ENCODE measurements at regions not wholly inside any gene's neighbourhood (a gene's known extent, or its start where the extent isn't known, plus 50 kb on each side); places are given as distances from the start of the nearest gene placed in this dataset.
"Not testable (repeated sequence)": the region's sequence is repeated elsewhere in the genome, so short reads cannot be mapped to it uniquely, and the experiment has no call there.

GRCh38 chr11:36736103-36736502 is 138.1 kb upstream of the RAG2 start:
- H3K27me3 ChIP-seq (ENCODE audit: insufficient read depth, low read depth, severe bottlenecking): no peaks in the 10 kb centered on the region
- no peaks in the 10 kb centered on the region for H3K9me3 ChIP-seq (ENCODE audit: severe bottlenecking)
- H3K27ac ChIP-seq: no peak overlapping the region
- no peak overlapping the region for H3K4me3 ChIP-seq (ENCODE audit: low read depth, low read length)
- TF ChIP-seq, protein P1, sequence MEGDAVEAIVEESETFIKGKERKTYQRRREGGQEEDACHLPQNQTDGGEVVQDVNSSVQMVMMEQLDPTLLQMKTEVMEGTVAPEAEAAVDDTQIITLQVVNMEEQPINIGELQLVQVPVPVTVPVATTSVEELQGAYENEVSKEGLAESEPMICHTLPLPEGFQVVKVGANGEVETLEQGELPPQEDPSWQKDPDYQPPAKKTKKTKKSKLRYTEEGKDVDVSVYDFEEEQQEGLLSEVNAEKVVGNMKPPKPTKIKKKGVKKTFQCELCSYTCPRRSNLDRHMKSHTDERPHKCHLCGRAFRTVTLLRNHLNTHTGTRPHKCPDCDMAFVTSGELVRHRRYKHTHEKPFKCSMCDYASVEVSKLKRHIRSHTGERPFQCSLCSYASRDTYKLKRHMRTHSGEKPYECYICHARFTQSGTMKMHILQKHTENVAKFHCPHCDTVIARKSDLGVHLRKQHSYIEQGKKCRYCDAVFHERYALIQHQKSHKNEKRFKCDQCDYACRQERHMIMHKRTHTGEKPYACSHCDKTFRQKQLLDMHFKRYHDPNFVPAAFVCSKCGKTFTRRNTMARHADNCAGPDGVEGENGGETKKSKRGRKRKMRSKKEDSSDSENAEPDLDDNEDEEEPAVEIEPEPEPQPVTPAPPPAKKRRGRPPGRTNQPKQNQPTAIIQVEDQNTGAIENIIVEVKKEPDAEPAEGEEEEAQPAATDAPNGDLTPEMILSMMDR (IDR thresholded peaks at IDR 0.05; ENCODE audit: low read depth, low read length): no peak
- no peak for DNase-seq
- H3K36me3 ChIP-seq: no peaks in the 10 kb centered on the region

DNA sequence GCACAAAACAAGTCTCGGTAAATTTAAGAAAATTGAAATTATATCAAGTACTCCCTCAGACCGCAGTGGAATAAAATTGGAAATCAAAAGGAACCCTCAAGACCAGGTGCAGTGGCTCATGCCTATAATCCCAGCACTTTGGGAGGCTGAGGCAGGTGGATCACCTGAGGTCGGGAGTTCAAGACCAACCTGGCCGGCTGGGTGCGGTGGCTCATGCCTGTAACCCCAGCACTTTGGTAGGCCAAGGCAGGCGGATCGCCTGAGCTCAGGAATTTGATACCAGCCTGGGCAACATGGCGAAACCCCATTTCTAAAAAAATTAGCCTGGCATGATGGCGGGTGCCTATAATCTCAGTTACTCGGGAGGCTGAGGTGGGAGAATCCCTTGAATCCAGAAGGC is 135.7 kb upstream of the RAG2 start:
- not testable (repeated sequence) for H3K4me3 ChIP-seq (ENCODE audit: low read depth, low read length); H3K27me3 ChIP-seq (ENCODE audit: insufficient read depth, low read depth, severe bottlenecking); H3K27ac ChIP-seq; H3K36me3 ChIP-seq; DNase-seq; H3K9me3 ChIP-seq (ENCODE audit: severe bottlenecking)

- TF ChIP-seq, protein P1 (IDR thresholded peaks at IDR 0.05; ENCODE audit: low read depth, low read length): no peak
- DNase-seq: no peak
- Histone ChIP-seq H3K27me3 (ENCODE audit: insufficient read depth, low read depth, severe bottlenecking) (no peaks in the 10 kb centered on the region), H3K4me3 (ENCODE audit: low read depth, low read length) (no peak overlapping the region), H3K36me3 (no peaks in the 10 kb centered on the region), H3K9me3 (ENCODE audit: severe bottlenecking) (no peaks in the 10 kb centered on the region), H3K27ac (no peak overlapping the region)
Observed at GRCh38 chr11:36730761-36731160, 132.7 kb upstream of the RAG2 start.

GRCh38 chr11:36729825-36730224 is 131.8 kb upstream of the RAG2 start:
- no peak for DNase-seq
- H3K27ac ChIP-seq: no peak overlapping the region
- TF ChIP-seq, protein P1 (IDR thresholded peaks at IDR 0.05; ENCODE audit: low read depth, low read length): no peak
- no peaks in the 10 kb centered on the region for H3K36me3 ChIP-seq
- no peaks in the 10 kb centered on the region for H3K9me3 ChIP-seq (ENCODE audit: severe bottlenecking)
- H3K4me3 ChIP-seq (ENCODE audit: low read depth, low read length): no peak overlapping the region
- no peaks in the 10 kb centered on the region for H3K27me3 ChIP-seq (ENCODE audit: insufficient read depth, low read depth, severe bottlenecking)

- DNase-seq: no peak
- H3K36me3 ChIP-seq: no peaks in the 10 kb centered on the region
- H3K9me3 ChIP-seq (ENCODE audit: severe bottlenecking): no peaks in the 10 kb centered on the region
- no peak overlapping the region for H3K4me3 ChIP-seq (ENCODE audit: low read depth, low read length)
- H3K27me3 ChIP-seq (ENCODE audit: insufficient read depth, low read depth, severe bottlenecking): no peaks in the 10 kb centered on the region
- TF ChIP-seq, protein P1 (IDR thresholded peaks at IDR 0.05; ENCODE audit: low read depth, low read length): no peak
- H3K27ac ChIP-seq: no peak overlapping the region
Observed at GRCh38 chr11:36726420-36726819, 128.4 kb upstream of the RAG2 start.

DNA sequence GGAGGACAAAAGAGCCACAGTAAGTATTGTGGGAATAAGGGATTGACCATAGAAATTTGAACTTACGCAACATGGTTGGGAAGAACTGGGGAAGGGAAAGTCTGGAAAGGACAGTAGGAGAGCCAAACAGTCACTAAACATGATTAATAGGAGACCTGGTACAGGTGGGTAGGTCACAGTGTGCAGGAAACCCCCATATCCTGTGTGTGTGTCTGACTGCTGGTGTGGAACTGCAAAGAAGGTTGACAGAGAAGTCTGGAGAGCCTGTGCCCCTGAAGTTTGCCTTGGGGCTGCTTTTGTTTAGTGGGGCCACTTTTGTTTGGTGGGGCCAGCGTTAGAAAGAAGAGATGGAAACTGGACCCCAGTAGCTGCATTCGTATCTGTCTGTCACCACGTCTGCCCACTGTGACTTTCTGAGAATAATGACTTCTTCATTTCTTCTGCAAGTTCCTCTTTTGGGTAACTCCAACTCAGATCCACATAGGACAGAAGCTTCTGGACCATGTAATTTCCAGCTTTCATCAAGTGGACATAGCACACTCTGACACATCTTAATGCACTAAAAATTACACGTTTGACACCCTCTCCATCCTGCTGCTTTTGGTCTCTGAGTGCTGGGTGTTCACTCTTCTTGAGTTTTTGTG is 126.8 kb upstream of the RAG2 start:
- no peak for DNase-seq
- TF ChIP-seq, protein P1 (IDR thresholded peaks at IDR 0.05; ENCODE audit: low read depth, low read length): no peak
- no peak overlapping the region for H3K27ac ChIP-seq
- no peaks in the 10 kb centered on the region for H3K27me3 ChIP-seq (ENCODE audit: insufficient read depth, low read depth, severe bottlenecking)
- H3K9me3 ChIP-seq (ENCODE audit: severe bottlenecking): no peaks in the 10 kb centered on the region
- no peak overlapping the region for H3K4me3 ChIP-seq (ENCODE audit: low read depth, low read length)
- no peaks in the 10 kb centered on the region for H3K36me3 ChIP-seq
